ENCODE measurements at regions not wholly inside any gene's neighbourhood (a gene's known extent, or its start where the extent isn't known, plus 50 kb on each side); places are given as distances from the start of the nearest gene placed in this dataset.

DNA sequence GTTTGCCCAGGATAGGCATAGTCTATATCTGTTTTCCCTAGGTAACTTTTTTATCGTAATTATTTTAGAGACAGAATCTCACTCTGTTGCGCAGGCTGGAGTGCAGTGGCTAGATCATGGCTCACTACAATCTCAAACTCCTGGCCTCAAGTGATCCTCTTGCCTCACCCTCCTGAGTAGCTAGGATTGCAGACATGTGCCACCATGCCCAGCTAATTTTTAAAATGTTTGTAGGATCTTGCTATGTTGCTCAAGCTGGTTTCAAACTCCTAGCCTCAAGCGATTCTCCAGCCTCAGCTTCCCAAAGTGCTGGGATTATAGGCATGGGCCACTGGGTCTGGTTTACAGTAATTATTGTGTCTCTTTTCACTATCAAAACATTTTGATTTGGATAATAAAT lies 58.6 kb upstream of the SOX13 start:
- TF ChIP-seq, protein P1, sequence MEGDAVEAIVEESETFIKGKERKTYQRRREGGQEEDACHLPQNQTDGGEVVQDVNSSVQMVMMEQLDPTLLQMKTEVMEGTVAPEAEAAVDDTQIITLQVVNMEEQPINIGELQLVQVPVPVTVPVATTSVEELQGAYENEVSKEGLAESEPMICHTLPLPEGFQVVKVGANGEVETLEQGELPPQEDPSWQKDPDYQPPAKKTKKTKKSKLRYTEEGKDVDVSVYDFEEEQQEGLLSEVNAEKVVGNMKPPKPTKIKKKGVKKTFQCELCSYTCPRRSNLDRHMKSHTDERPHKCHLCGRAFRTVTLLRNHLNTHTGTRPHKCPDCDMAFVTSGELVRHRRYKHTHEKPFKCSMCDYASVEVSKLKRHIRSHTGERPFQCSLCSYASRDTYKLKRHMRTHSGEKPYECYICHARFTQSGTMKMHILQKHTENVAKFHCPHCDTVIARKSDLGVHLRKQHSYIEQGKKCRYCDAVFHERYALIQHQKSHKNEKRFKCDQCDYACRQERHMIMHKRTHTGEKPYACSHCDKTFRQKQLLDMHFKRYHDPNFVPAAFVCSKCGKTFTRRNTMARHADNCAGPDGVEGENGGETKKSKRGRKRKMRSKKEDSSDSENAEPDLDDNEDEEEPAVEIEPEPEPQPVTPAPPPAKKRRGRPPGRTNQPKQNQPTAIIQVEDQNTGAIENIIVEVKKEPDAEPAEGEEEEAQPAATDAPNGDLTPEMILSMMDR (IDR thresholded peaks at IDR 0.05; ENCODE audit: low read length): no peak
- TF ChIP-seq EZH2 (IDR thresholded peaks at IDR 0.05; ENCODE audit: borderline replicate concordance, low read length): no peak

Data from OCI-LY1 (cell line).